ENCODE measurements at regions not wholly inside any gene's neighbourhood (a gene's known extent, or its start where the extent isn't known, plus 50 kb on each side); places are given as distances from the start of the nearest gene placed in this dataset.

- Histone ChIP-seq H3K27me3 (no peaks in the 10 kb centered on the region), H3K36me3 (no peaks in the 10 kb centered on the region), H3K9me3 (no peaks in the 10 kb centered on the region), H3K4me3 (no peak overlapping the region), H3K27ac (no peak overlapping the region), H3K4me1 (no peaks in the 10 kb centered on the region)
- 84% methylated on average over 6 of the region's 6 CpGs for WGBS (ENCODE audit: insufficient coverage, low coverage, low lambda C conversion rate, missing lambda C conversion rate)
- DNase-seq (no peak), ATAC-seq (no peak)
- no peak for TF ChIP-seq POLR2A (IDR thresholded peaks at IDR 0.05)
- no peak for TF ChIP-seq CTCF (IDR thresholded peaks at IDR 0.05)
- intact Hi-C loops (cut with DNase I): no loop called here
Measured at GRCh38 chr13:88526853-88527215, 855.7 kb downstream of the SLITRK5 start.

- DNase-seq: no peak
Measured at GRCh38 chr13:88541994-88542393, 870.8 kb downstream of the SLITRK5 start.

GRCh38 chr13:88544836-88545235 is 873.7 kb downstream of the SLITRK5 start:
- no peaks in the 10 kb centered on the region for H3K27me3 ChIP-seq
- H3K9me3 ChIP-seq: no peaks in the 10 kb centered on the region
- H3K36me3 ChIP-seq: no peaks in the 10 kb centered on the region
- no peak overlapping the region for H3K27ac ChIP-seq
- ATAC-seq (no peak), DNase-seq (no peak)
- 100% methylated on average over 1 of the region's 1 CpG for WGBS (ENCODE audit: insufficient coverage, low coverage, low lambda C conversion rate, missing lambda C conversion rate)
- no peak overlapping the region for H3K4me3 ChIP-seq
- intact Hi-C loops (cut with DNase I): no loop called here
- no peak for TF ChIP-seq CTCF (IDR thresholded peaks at IDR 0.05)
- no peak for TF ChIP-seq POLR2A (IDR thresholded peaks at IDR 0.05)
- no peaks in the 10 kb centered on the region for H3K4me1 ChIP-seq

More at GRCh38 chr13:88541994-88542393, 870.8 kb downstream of the SLITRK5 start:
- Histone ChIP-seq H3K4me1 (no peaks in the 10 kb centered on the region), H3K36me3 (no peaks in the 10 kb centered on the region), H3K27me3 (no peaks in the 10 kb centered on the region), H3K9me3 (no peaks in the 10 kb centered on the region), H3K27ac (no peak overlapping the region), H3K4me3 (no peak overlapping the region)
- no peak for TF ChIP-seq CTCF (IDR thresholded peaks at IDR 0.05)
- no peak for TF ChIP-seq POLR2A (IDR thresholded peaks at IDR 0.05)
- ATAC-seq: no peak
- 48% methylated on average over 1 of the region's 1 CpG for WGBS (ENCODE audit: insufficient coverage, low coverage, low lambda C conversion rate, missing lambda C conversion rate)
- intact Hi-C loops (cut with DNase I): no loop called here

GRCh38 chr13:88552966-88553365 is 881.8 kb downstream of the SLITRK5 start:
- intact Hi-C loops (cut with DNase I): no loop called here
- H3K27me3 ChIP-seq: no peaks in the 10 kb centered on the region
- DNase-seq (no peak), ATAC-seq (no peak)
- no peak overlapping the region for H3K27ac ChIP-seq
- TF ChIP-seq CTCF (IDR thresholded peaks at IDR 0.05) (no peak), POLR2A (IDR thresholded peaks at IDR 0.05) (no peak)
- 89% methylated on average over 2 of the region's 2 CpGs for WGBS (ENCODE audit: insufficient coverage, low coverage, low lambda C conversion rate, missing lambda C conversion rate)
- no peaks in the 10 kb centered on the region for H3K36me3 ChIP-seq
- H3K9me3 ChIP-seq: no peaks in the 10 kb centered on the region
- no peaks in the 10 kb centered on the region for H3K4me1 ChIP-seq
- H3K4me3 ChIP-seq: no peak overlapping the region

GRCh38 chr13:88565566-88565965 is 894.4 kb downstream of the SLITRK5 start:
- no peaks in the 10 kb centered on the region for H3K9me3 ChIP-seq
- no peaks in the 10 kb centered on the region for H3K4me1 ChIP-seq
- no peaks in the 10 kb centered on the region for H3K36me3 ChIP-seq
- no peaks in the 10 kb centered on the region for H3K27me3 ChIP-seq
- peak in 1 of 4 donors; percentile 19 for ATAC-seq
- intact Hi-C loops (cut with DNase I): no loop called here
- TF ChIP-seq POLR2A (IDR thresholded peaks at IDR 0.05) (no peak), CTCF (IDR thresholded peaks at IDR 0.05) (no peak)
- DNase-seq: no peak
- H3K4me3 ChIP-seq: no peak overlapping the region
- no peak overlapping the region for H3K27ac ChIP-seq
